ENCODE measurements at regions not wholly inside any gene's neighbourhood (a gene's known extent, or its start where the extent isn't known, plus 50 kb on each side); places are given as distances from the start of the nearest gene placed in this dataset.

DNA sequence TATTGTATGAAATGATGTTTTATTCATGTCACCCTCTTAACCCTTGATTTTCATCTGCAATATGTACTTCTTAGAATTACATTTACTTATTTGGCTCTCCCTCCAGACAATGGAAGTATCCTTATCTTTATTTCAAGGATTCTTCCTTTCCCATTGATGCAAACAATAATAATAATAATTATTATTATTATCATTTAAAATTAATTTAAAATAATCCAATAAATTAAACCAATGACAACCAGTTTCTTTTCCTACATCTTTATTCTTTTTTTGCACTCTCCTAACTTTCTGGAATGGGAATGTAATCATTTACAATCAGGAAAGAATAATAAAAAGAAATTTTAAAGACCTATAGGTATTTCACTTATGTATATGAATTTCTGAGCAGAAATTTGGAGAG lies 504.4 kb downstream of the INHBA start:
- TF ChIP-seq, protein P1, sequence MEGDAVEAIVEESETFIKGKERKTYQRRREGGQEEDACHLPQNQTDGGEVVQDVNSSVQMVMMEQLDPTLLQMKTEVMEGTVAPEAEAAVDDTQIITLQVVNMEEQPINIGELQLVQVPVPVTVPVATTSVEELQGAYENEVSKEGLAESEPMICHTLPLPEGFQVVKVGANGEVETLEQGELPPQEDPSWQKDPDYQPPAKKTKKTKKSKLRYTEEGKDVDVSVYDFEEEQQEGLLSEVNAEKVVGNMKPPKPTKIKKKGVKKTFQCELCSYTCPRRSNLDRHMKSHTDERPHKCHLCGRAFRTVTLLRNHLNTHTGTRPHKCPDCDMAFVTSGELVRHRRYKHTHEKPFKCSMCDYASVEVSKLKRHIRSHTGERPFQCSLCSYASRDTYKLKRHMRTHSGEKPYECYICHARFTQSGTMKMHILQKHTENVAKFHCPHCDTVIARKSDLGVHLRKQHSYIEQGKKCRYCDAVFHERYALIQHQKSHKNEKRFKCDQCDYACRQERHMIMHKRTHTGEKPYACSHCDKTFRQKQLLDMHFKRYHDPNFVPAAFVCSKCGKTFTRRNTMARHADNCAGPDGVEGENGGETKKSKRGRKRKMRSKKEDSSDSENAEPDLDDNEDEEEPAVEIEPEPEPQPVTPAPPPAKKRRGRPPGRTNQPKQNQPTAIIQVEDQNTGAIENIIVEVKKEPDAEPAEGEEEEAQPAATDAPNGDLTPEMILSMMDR (IDR thresholded peaks at IDR 0.05) = no peak
- TF ChIP-seq EZH2 (IDR thresholded peaks at IDR 0.05; ENCODE audit: borderline replicate concordance, insufficient read depth, low read depth, low read length, poor library complexity, severe bottlenecking) = no peak
- H3K9ac ChIP-seq (ENCODE audit: low read length) = no peak overlapping the region
- Mint-ChIP-seq H3K27ac (no peak overlapping the region), H3K4me3 (no peak overlapping the region), H3K4me1 (no peaks in the 10 kb centered on the region), H3K9me3 (ENCODE audit: insufficient read depth) (no peaks in the 10 kb centered on the region), H3K27me3 (no peaks in the 10 kb centered on the region)
- H4K20me1 ChIP-seq (ENCODE audit: control insufficient read depth, insufficient read depth, low read length, poor library complexity, severe bottlenecking) = no peaks in the 10 kb centered on the region
- no peak overlapping the region for H2AFZ ChIP-seq (ENCODE audit: insufficient read depth, low read depth, low read length, poor library complexity, severe bottlenecking)
- no peak overlapping the region for H3K4me3 ChIP-seq (ENCODE audit: control extremely low read depth in 1 of 5, extremely low read depth in 1 of 5, insufficient read depth in 1 of 5, low read depth in 2 of 5, low read length in 4 of 5)
- CTCF ChIA-PET = no interaction called here
- ATAC-seq (ENCODE audit: low read depth) = no peak
- H3K79me2 ChIP-seq (ENCODE audit: control insufficient read depth, insufficient read depth, low read length) = no peaks in the 10 kb centered on the region
- H3K36me3 ChIP-seq (replicated peaks in 1 of 2; ENCODE audit: control extremely low read depth in 1 of 2, control insufficient read depth in 1 of 2, extremely low read depth in 1 of 2, insufficient read depth in 2 of 2, low read length in 1 of 2) = no peaks in the 10 kb centered on the region
- H3K4me2 ChIP-seq (replicated peaks; ENCODE audit: low read depth, low read length, poor library complexity, severe bottlenecking) = no peak overlapping the region
- intact Hi-C loops (cut with micrococcal nuclease) = no loop called here
- no peaks in the 10 kb centered on the region for H3K27me3 ChIP-seq (replicated peaks in 1 of 4; ENCODE audit: control extremely low read depth in 1 of 4, control insufficient read depth in 3 of 4, insufficient read depth in 4 of 4, low read length in 3 of 4)
- POLR2A ChIA-PET = no interaction called here
- no peaks in the 10 kb centered on the region for H3K9me3 ChIP-seq (ENCODE audit: control extremely low read depth in 1 of 3, control insufficient read depth in 2 of 3, insufficient read depth in 1 of 3, low read length in 2 of 3)
- H3K4me1 ChIP-seq (ENCODE audit: control insufficient read depth in 2 of 2, insufficient read depth in 2 of 2, low read length in 2 of 2) = no peaks in the 10 kb centered on the region
- H3K27ac ChIP-seq (ENCODE audit: low read length in 2 of 2) = no peak overlapping the region
- no peak for DNase-seq

DNA sequence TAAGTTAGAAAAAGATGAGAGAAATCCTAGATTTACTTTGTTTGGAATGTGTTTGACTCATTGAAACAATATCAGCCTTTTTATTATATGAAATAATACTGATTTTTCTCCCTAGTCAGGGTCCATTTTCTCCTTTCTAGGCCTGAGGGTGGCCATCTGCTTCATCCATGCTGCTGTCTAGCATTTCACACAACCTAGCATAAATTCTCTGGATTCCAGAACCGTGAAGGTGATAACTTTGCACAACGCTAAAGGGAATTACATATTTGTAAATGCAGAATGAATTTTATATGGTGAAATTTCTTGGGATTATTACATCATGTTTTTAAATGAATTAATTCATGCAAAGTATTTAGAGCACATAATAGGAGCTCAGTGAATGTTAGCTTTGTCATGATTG lies 505.1 kb downstream of the INHBA start:
- H3K4me1 ChIP-seq (ENCODE audit: control insufficient read depth in 2 of 2, insufficient read depth in 2 of 2, low read length in 2 of 2) = no peaks in the 10 kb centered on the region
- Mint-ChIP-seq H3K4me1 (no peaks in the 10 kb centered on the region), H3K27ac (no peak overlapping the region), H3K4me3 (no peak overlapping the region), H3K9me3 (ENCODE audit: insufficient read depth) (no peaks in the 10 kb centered on the region), H3K27me3 (no peaks in the 10 kb centered on the region)
- intact Hi-C loops (cut with micrococcal nuclease) = no loop called here
- H3K9ac ChIP-seq (ENCODE audit: low read length) = no peak overlapping the region
- CTCF ChIA-PET = no interaction called here
- no peaks in the 10 kb centered on the region for H4K20me1 ChIP-seq (ENCODE audit: control insufficient read depth, insufficient read depth, low read length, poor library complexity, severe bottlenecking)
- H2AFZ ChIP-seq (ENCODE audit: insufficient read depth, low read depth, low read length, poor library complexity, severe bottlenecking) = no peak overlapping the region
- no peaks in the 10 kb centered on the region for H3K79me2 ChIP-seq (ENCODE audit: control insufficient read depth, insufficient read depth, low read length)
- POLR2A ChIA-PET = no interaction called here
- ATAC-seq (ENCODE audit: low read depth) (no peak), DNase-seq (no peak)
- H3K4me3 ChIP-seq (ENCODE audit: control extremely low read depth in 1 of 5, extremely low read depth in 1 of 5, insufficient read depth in 1 of 5, low read depth in 2 of 5, low read length in 4 of 5) = no peak overlapping the region
- H3K9me3 ChIP-seq (ENCODE audit: control extremely low read depth in 1 of 3, control insufficient read depth in 2 of 3, insufficient read depth in 1 of 3, low read length in 2 of 3) = no peaks in the 10 kb centered on the region
- no peaks in the 10 kb centered on the region for H3K36me3 ChIP-seq (replicated peaks in 1 of 2; ENCODE audit: control extremely low read depth in 1 of 2, control insufficient read depth in 1 of 2, extremely low read depth in 1 of 2, insufficient read depth in 2 of 2, low read length in 1 of 2)
- H3K4me2 ChIP-seq (replicated peaks; ENCODE audit: low read depth, low read length, poor library complexity, severe bottlenecking) = no peak overlapping the region
- no peaks in the 10 kb centered on the region for H3K27me3 ChIP-seq (replicated peaks in 1 of 4; ENCODE audit: control extremely low read depth in 1 of 4, control insufficient read depth in 3 of 4, insufficient read depth in 4 of 4, low read length in 3 of 4)
- TF ChIP-seq EZH2 (IDR thresholded peaks at IDR 0.05; ENCODE audit: borderline replicate concordance, insufficient read depth, low read depth, low read length, poor library complexity, severe bottlenecking) = no peak
- TF ChIP-seq, protein P1 (IDR thresholded peaks at IDR 0.05) = no peak
- WGBS (ENCODE audit: insufficient coverage) = no CpG with 5 or more reads among the region's 2 CpGs
- H3K27ac ChIP-seq (ENCODE audit: low read length in 2 of 2) = no peak overlapping the region
